GM21447 (cell line): ENCODE measurements at regions not wholly inside any gene's neighbourhood (a gene's known extent, or its start where the extent isn't known, plus 50 kb on each side); places are given as distances from the start of the nearest gene placed in this dataset.

Experiments used
- ATAC-seq: cut with Tn5 transposase; IDR thresholded peaks from one replicate; pipeline ENCODE4 v1.9.1; 2021; ENCODE audit not compliant: unreplicated experiment

GRCh38 chr16:86185089-86185488 is 286.1 kb downstream of the IRF8 start:
- no peak for ATAC-seq

GRCh38 chr16:86186313-86186712 is 287.4 kb downstream of the IRF8 start:
- ATAC-seq = no peak

- ATAC-seq = no peak
Observed at GRCh38 chr16:86189934-86190333, 291.0 kb downstream of the IRF8 start.

GRCh38 chr16:86191663-86192062 is 292.7 kb downstream of the IRF8 start:
- no peak for ATAC-seq

GRCh38 chr16:86193528-86194193 is 294.7 kb downstream of the IRF8 start:
- ATAC-seq = no peak

GRCh38 chr16:86195863-86196630 is 297.1 kb downstream of the IRF8 start:
- ATAC-seq = no peak

- no peak for ATAC-seq
Observed at GRCh38 chr16:86196687-86197391, 297.9 kb downstream of the IRF8 start.

- no peak for ATAC-seq
Observed at GRCh38 chr16:86198206-86199118, 299.5 kb downstream of the IRF8 start.

GRCh38 chr16:86199182-86199581 is 300.2 kb downstream of the IRF8 start:
- no peak for ATAC-seq

- ATAC-seq = no peak
Observed at GRCh38 chr16:86199871-86200695, 301.1 kb downstream of the IRF8 start.

GRCh38 chr16:86200722-86201121 is 301.8 kb downstream of the IRF8 start:
- no peak for ATAC-seq

GRCh38 chr16:86201746-86202145 is 302.8 kb downstream of the IRF8 start:
- no peak for ATAC-seq

- no peak for ATAC-seq
Observed at GRCh38 chr16:86202267-86202666, 303.3 kb downstream of the IRF8 start.

GRCh38 chr16:86202760-86203426 is 303.9 kb downstream of the IRF8 start:
- no peak for ATAC-seq

- ATAC-seq = no peak
Observed at GRCh38 chr16:86203557-86204275, 304.8 kb downstream of the IRF8 start.

GRCh38 chr16:86205521-86206245 is 304.6 kb upstream of the FOXF1 start:
- ATAC-seq = no peak

- ATAC-seq = no peak
Observed at GRCh38 chr16:86207350-86207749, 303.0 kb upstream of the FOXF1 start.

GRCh38 chr16:86209202-86209601 is 301.1 kb upstream of the FOXF1 start:
- no peak for ATAC-seq
